ENCODE measurements at regions not wholly inside any gene's neighbourhood (a gene's known extent, or its start where the extent isn't known, plus 50 kb on each side); places are given as distances from the start of the nearest gene placed in this dataset.
A peak's percentile ranks its signal among the peaks of the same experiment; 100 is the strongest.

DNA sequence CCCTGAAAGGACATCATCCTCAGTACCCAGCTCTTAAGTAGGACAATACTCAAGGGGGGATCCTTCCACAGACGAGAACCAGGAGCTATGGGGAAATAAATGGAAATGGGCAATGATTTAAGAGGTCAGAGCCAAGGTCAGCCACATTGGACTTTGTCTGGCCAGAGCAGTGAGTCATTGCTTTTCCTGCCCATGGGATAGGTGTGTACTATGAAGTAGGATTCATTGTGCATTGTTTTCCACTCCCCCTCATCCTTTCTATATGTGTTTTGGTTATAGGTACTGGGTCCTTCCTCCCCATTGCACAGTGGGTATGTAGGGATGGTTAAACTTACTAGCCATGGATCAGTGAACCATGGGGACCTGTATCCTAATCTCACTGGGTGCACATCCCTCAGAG lies 328.9 kb upstream of the USP25 start (continued):
- TF ChIP-seq, protein P1, sequence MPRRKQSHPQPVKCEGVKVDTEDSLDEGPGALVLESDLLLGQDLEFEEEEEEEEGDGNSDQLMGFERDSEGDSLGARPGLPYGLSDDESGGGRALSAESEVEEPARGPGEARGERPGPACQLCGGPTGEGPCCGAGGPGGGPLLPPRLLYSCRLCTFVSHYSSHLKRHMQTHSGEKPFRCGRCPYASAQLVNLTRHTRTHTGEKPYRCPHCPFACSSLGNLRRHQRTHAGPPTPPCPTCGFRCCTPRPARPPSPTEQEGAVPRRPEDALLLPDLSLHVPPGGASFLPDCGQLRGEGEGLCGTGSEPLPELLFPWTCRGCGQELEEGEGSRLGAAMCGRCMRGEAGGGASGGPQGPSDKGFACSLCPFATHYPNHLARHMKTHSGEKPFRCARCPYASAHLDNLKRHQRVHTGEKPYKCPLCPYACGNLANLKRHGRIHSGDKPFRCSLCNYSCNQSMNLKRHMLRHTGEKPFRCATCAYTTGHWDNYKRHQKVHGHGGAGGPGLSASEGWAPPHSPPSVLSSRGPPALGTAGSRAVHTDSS (CRISPR knock-in tag; conservative IDR thresholded peaks at IDR 0.05): no peak
- no peak for TF ChIP-seq U2AF1 (optimal IDR thresholded peaks at IDR 0.05; ENCODE audit: low read depth, low read length)
- TF ChIP-seq MATR3 (CRISPR knock-in tag; IDR thresholded peaks at IDR 0.05): no peak
- TF ChIP-seq ESRRA (CRISPR knock-in tag; IDR thresholded peaks at IDR 0.05; ENCODE audit: low read depth): peak; percentile 74; the same call in 1 of the 2 replicates
- TF ChIP-seq ZNF629 (CRISPR knock-in tag; conservative IDR thresholded peaks at IDR 0.05): no peak
- TF ChIP-seq, protein P2, sequence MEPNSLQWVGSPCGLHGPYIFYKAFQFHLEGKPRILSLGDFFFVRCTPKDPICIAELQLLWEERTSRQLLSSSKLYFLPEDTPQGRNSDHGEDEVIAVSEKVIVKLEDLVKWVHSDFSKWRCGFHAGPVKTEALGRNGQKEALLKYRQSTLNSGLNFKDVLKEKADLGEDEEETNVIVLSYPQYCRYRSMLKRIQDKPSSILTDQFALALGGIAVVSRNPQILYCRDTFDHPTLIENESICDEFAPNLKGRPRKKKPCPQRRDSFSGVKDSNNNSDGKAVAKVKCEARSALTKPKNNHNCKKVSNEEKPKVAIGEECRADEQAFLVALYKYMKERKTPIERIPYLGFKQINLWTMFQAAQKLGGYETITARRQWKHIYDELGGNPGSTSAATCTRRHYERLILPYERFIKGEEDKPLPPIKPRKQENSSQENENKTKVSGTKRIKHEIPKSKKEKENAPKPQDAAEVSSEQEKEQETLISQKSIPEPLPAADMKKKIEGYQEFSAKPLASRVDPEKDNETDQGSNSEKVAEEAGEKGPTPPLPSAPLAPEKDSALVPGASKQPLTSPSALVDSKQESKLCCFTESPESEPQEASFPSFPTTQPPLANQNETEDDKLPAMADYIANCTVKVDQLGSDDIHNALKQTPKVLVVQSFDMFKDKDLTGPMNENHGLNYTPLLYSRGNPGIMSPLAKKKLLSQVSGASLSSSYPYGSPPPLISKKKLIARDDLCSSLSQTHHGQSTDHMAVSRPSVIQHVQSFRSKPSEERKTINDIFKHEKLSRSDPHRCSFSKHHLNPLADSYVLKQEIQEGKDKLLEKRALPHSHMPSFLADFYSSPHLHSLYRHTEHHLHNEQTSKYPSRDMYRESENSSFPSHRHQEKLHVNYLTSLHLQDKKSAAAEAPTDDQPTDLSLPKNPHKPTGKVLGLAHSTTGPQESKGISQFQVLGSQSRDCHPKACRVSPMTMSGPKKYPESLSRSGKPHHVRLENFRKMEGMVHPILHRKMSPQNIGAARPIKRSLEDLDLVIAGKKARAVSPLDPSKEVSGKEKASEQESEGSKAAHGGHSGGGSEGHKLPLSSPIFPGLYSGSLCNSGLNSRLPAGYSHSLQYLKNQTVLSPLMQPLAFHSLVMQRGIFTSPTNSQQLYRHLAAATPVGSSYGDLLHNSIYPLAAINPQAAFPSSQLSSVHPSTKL (CRISPR knock-in tag; IDR thresholded peaks at IDR 0.05): no peak; the same call in 1 of the 2 replicates
- TF ChIP-seq KAT7 (CRISPR knock-in tag; IDR thresholded peaks at IDR 0.05; ENCODE audit: borderline replicate concordance): no peak
- TF ChIP-seq BRD4 (CRISPR knock-in tag; IDR thresholded peaks at IDR 0.05): no peak
- no peak for TF ChIP-seq ZNF121 (CRISPR knock-in tag; IDR thresholded peaks at IDR 0.05)
- TF ChIP-seq ZNF577 (CRISPR knock-in tag; IDR thresholded peaks at IDR 0.05; ENCODE audit: borderline replicate concordance, low read depth): no peak
- peak; percentile 38 for TF ChIP-seq RARA (CRISPR knock-in tag; IDR thresholded peaks at IDR 0.05)
- TF ChIP-seq TARDBP (CRISPR knock-in tag; IDR thresholded peaks at IDR 0.05): no peak
- no peak for TF ChIP-seq MZF1 (CRISPR knock-in tag; IDR thresholded peaks at IDR 0.05; ENCODE audit: borderline replicate concordance)
- no peak for TF ChIP-seq CENPT (CRISPR knock-in tag; IDR thresholded peaks at IDR 0.05; ENCODE audit: low read depth)
- no peak for TF ChIP-seq ZNF720 (CRISPR knock-in tag; IDR thresholded peaks at IDR 0.05)
- TF ChIP-seq FOXJ3 (CRISPR knock-in tag; IDR thresholded peaks at IDR 0.05; ENCODE audit: borderline replicate concordance): no peak
- no peak for TF ChIP-seq SMAD9 (CRISPR knock-in tag; IDR thresholded peaks at IDR 0.05)
- no peak for TF ChIP-seq ZSCAN20 (CRISPR knock-in tag; IDR thresholded peaks at IDR 0.05; ENCODE audit: borderline replicate concordance)
- TF ChIP-seq, protein P3, sequence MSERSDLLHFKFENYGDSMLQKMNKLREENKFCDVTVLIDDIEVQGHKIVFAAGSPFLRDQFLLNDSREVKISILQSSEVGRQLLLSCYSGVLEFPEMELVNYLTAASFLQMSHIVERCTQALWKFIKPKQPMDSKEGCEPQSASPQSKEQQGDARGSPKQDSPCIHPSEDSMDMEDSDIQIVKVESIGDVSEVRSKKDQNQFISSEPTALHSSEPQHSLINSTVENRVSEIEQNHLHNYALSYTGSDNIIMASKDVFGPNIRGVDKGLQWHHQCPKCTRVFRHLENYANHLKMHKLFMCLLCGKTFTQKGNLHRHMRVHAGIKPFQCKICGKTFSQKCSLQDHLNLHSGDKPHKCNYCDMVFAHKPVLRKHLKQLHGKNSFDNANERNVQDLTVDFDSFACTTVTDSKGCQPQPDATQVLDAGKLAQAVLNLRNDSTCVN (CRISPR knock-in tag; IDR thresholded peaks at IDR 0.05; ENCODE audit: borderline replicate concordance): no peak
- TF ChIP-seq, protein P4, sequence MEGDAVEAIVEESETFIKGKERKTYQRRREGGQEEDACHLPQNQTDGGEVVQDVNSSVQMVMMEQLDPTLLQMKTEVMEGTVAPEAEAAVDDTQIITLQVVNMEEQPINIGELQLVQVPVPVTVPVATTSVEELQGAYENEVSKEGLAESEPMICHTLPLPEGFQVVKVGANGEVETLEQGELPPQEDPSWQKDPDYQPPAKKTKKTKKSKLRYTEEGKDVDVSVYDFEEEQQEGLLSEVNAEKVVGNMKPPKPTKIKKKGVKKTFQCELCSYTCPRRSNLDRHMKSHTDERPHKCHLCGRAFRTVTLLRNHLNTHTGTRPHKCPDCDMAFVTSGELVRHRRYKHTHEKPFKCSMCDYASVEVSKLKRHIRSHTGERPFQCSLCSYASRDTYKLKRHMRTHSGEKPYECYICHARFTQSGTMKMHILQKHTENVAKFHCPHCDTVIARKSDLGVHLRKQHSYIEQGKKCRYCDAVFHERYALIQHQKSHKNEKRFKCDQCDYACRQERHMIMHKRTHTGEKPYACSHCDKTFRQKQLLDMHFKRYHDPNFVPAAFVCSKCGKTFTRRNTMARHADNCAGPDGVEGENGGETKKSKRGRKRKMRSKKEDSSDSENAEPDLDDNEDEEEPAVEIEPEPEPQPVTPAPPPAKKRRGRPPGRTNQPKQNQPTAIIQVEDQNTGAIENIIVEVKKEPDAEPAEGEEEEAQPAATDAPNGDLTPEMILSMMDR (CRISPR knock-in tag; IDR thresholded peaks at IDR 0.05): no peak
- no peak for TF ChIP-seq ZNF256 (CRISPR knock-in tag; conservative IDR thresholded peaks at IDR 0.05)
- TF ChIP-seq, protein P5, sequence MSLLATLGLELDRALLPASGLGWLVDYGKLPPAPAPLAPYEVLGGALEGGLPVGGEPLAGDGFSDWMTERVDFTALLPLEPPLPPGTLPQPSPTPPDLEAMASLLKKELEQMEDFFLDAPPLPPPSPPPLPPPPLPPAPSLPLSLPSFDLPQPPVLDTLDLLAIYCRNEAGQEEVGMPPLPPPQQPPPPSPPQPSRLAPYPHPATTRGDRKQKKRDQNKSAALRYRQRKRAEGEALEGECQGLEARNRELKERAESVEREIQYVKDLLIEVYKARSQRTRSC (CRISPR knock-in tag; IDR thresholded peaks at IDR 0.05; ENCODE audit: low read depth): no peak
- no peak for TF ChIP-seq ZNF138 (CRISPR knock-in tag; IDR thresholded peaks at IDR 0.05; ENCODE audit: low read depth)
